B cell (primary cell): ENCODE measurements at regions not wholly inside any gene's neighbourhood (a gene's known extent, or its start where the extent isn't known, plus 50 kb on each side); places are given as distances from the start of the nearest gene placed in this dataset.

Experiments
- ATAC-seq: fragments of 200-7000 bp; cut with Tn5 transposase; one replicate; pipeline ENCODE4 v1.10.0; 2021; ENCODE audit warnings: low read depth, mild to moderate bottlenecking, moderate number of reproducible peaks, moderate library complexity
- CTCF ChIA-PET: fragments of 350-600 bp; sonication (Branson Sonifier 250); formaldehyde crosslinking; loops from one replicate; lab custom pipeline; 2021; ENCODE audit warnings: antibody characterized with exemption, inconsistent platforms; lab: Charles Lee
- POLR2A ChIA-PET: fragments of 350-600 bp; sonication (Branson Sonifier 250); formaldehyde crosslinking; loops from one replicate; lab custom pipeline; 2021; ENCODE audit warnings: antibody characterized with exemption; lab: Charles Lee
- DNase-seq: peaks from one replicate; pipeline ENCODE4 v3.0.0; 2013
- H2AFZ ChIP-seq: 2 replicates; pipeline ENCODE4 v1.6.1; 2012; ENCODE audit warnings: mild to moderate bottlenecking, low read depth, low read length; ENCODE audit not compliant: insufficient read depth, poor library complexity, severe bottlenecking
- H3K27ac ChIP-seq, 2 donors: 1 replicate in 1 of 2; 2 replicates in 1 of 2; pipeline ENCODE4 v1.5.1; 2012 to 2013; ENCODE audit warnings: low read length in 2 of 2, mild to moderate bottlenecking in 2 of 2, moderate library complexity in 1 of 2
- H3K27me3 ChIP-seq, 4 experiments: fragments of 200-600 bp in 1 of 4; sonication (generic) in 1 of 4; replicated peaks in 1 of 4; 1 replicate in 2 of 4; 2 replicates in 2 of 4; pipeline versions ENCODE4 v1.6.1 to v1.7.0; 2013 to 2016; ENCODE audit warnings: low read length in 3 of 4, mild to moderate bottlenecking in 2 of 4, mixed read lengths in 1 of 4, moderate library complexity in 1 of 4; ENCODE audit not compliant: insufficient read depth in 4 of 4, control insufficient read depth in 3 of 4; ENCODE audit errors: control extremely low read depth in 1 of 4
- H3K36me3 ChIP-seq, 2 experiments: replicated peaks in 1 of 2; 1 replicate in 1 of 2; 2 replicates in 1 of 2; pipeline versions ENCODE4 v1.6.1 to v1.7.1; 2013; ENCODE audit warnings: low read length in 1 of 2; ENCODE audit not compliant: insufficient read depth in 2 of 2, control insufficient read depth in 1 of 2; ENCODE audit errors: control extremely low read depth in 1 of 2, extremely low read depth in 1 of 2
- H3K4me1 ChIP-seq, 2 donors: fragments of 200-600 bp in 1 of 2; sonication (generic) in 1 of 2; 1 replicate in 1 of 2; 2 replicates in 1 of 2; pipeline versions ENCODE4 v1.5.1 to v1.6.1; 2013 to 2017; ENCODE audit warnings: low read length in 2 of 2; ENCODE audit not compliant: control insufficient read depth in 2 of 2, insufficient read depth in 2 of 2
- H3K4me2 ChIP-seq: replicated peaks from 2 replicates; pipeline ENCODE3; 2012; ENCODE audit warnings: mild to moderate bottlenecking, low read depth, low read length; ENCODE audit not compliant: poor library complexity, severe bottlenecking
- H3K4me3 ChIP-seq, 5 experiments: fragments of 200-600 bp in 1 of 5; sonication (generic) in 1 of 5; 1 replicate in 3 of 5; 2 replicates in 2 of 5; pipeline versions ENCODE4 v1.5.1 to v1.7.0; 2011 to 2016; ENCODE audit warnings: low read length in 4 of 5, mild to moderate bottlenecking in 4 of 5, low read depth in 2 of 5, control low read depth in 1 of 5, moderate library complexity in 1 of 5; ENCODE audit not compliant: insufficient read depth in 1 of 5; ENCODE audit errors: control extremely low read depth in 1 of 5, extremely low read depth in 1 of 5
- H3K79me2 ChIP-seq: fragments of 200-600 bp; sonication (generic); one replicate; pipeline ENCODE4 v1.6.0; 2016; ENCODE audit warnings: low read length; ENCODE audit not compliant: control insufficient read depth, insufficient read depth
- H3K9ac ChIP-seq: fragments of 200-600 bp; sonication (generic); 2 replicates; pipeline ENCODE4 v1.6.1; 2017; ENCODE audit warnings: mild to moderate bottlenecking, low read length, moderate library complexity
- H3K9me3 ChIP-seq, 3 donors: one replicate each; pipeline versions ENCODE4 v1.6.1 to v1.7.1; 2013; ENCODE audit warnings: low read length in 2 of 3; ENCODE audit not compliant: control insufficient read depth in 2 of 3, insufficient read depth in 1 of 3; ENCODE audit errors: control extremely low read depth in 1 of 3
- H4K20me1 ChIP-seq: 2 replicates; pipeline ENCODE4 v1.6.0; 2012; ENCODE audit warnings: mild to moderate bottlenecking, low read length; ENCODE audit not compliant: insufficient read depth, control insufficient read depth, poor library complexity, severe bottlenecking
- H3K27ac Mint-ChIP-seq: one replicate; pipeline ENCODE4 v1.8.0; 2021; ENCODE audit warnings: mixed read lengths
- H3K27me3 Mint-ChIP-seq: one replicate; pipeline ENCODE4 v1.8.0; 2021; ENCODE audit warnings: mixed read lengths
- H3K4me1 Mint-ChIP-seq: one replicate; pipeline ENCODE4 v1.8.0; 2021; ENCODE audit warnings: mixed read lengths
- H3K4me3 Mint-ChIP-seq: one replicate; pipeline ENCODE4 v1.8.0; 2021; ENCODE audit warnings: mixed read lengths
- H3K9me3 Mint-ChIP-seq: one replicate; pipeline ENCODE4 v1.8.0; 2022; ENCODE audit warnings: mixed read lengths; ENCODE audit not compliant: insufficient read depth
- EZH2 ChIP-seq: IDR thresholded peaks from 2 replicates; pipeline ENCODE4 v1.6.1; 2012; ENCODE audit warnings: borderline replicate concordance, low read depth, mild to moderate bottlenecking, moderate library complexity, low read length; ENCODE audit not compliant: insufficient read depth, poor library complexity, severe bottlenecking
- WGBS: methylation state at CpG from one replicate; pipeline ENCODE4 v1.1.5; 2013; ENCODE audit warnings: missing lambda C conversion rate; ENCODE audit not compliant: insufficient coverage; 5-methylcytosine and 5-hydroxymethylcytosine counted together
- intact Hi-C: fragments of 100-400 bp; cut with micrococcal nuclease; formaldehyde crosslinking; loops from one replicate; pipeline ENCODE4 v1.10.0; 2022
- TF ChIP-seq, protein P1 (sequence below): fragments of 200-600 bp; IDR thresholded peaks from one replicate; pipeline ENCODE4 v1.8.0; 2022; ENCODE audit warnings: antibody characterized with exemption, mild to moderate bottlenecking

DNA sequence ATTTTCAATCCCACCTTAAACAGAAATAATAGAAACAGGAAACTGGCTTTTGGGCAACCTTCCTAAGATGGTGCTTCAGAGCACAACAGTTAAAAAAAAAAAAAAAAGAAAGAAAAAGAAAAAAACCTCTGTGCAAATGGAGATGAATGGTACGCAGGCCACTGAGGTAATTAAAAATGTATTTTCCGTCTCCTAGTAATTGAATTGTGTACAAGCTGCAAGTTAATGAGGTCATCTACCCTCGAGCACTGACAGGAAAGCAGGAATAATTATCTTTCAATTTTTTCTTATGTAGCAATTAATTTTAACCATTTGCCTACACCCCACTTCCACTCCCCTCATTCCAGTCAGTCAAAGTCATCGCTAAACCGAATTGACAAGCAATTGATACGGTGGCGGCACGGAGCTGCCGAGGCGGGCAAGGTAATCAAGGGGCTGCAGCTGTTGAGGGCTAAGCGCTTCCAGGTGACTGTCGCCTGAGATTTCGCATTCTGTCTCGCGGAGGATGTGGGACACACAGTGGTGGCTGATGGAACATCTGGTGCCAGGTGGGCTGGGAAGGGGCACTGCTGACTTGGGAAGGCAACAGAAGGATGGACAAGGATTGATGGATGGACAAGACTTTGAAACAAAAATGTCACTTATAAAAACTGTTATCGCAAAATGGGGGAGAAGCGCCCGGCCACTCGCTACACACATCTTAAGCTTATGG, 109.4 kb downstream of the RCN1 start:
- ATAC-seq (no peak), DNase-seq (no peak)
- ChIA-PET CTCF (no interaction called here), POLR2A (no interaction called here)
- Mint-ChIP-seq H3K9me3 (no peaks in the 10 kb centered on the region), H3K27me3 (peaks cover 9% of the 10 kb centered on the region), H3K27ac (no peak overlapping the region), H3K4me1 (no peaks in the 10 kb centered on the region), H3K4me3 (no peak overlapping the region)
- Histone ChIP-seq H4K20me1 (no peaks in the 10 kb centered on the region), H3K9me3 (no peaks in the 10 kb centered on the region), H3K4me1 (no peaks in the 10 kb centered on the region), H3K27me3 (no peaks in the 10 kb centered on the region), H3K36me3 (no peaks in the 10 kb centered on the region), H3K79me2 (no peaks in the 10 kb centered on the region), H3K4me2 (no peak overlapping the region), H3K27ac (no peak overlapping the region), H3K9ac (no peak overlapping the region), H2AFZ (no peak overlapping the region), H3K4me3 (no peak overlapping the region)
- intact Hi-C loops: no loop called here
- no peak for TF ChIP-seq EZH2
- 94% methylated on average over 11 of the region's 19 CpGs for WGBS

DNA sequence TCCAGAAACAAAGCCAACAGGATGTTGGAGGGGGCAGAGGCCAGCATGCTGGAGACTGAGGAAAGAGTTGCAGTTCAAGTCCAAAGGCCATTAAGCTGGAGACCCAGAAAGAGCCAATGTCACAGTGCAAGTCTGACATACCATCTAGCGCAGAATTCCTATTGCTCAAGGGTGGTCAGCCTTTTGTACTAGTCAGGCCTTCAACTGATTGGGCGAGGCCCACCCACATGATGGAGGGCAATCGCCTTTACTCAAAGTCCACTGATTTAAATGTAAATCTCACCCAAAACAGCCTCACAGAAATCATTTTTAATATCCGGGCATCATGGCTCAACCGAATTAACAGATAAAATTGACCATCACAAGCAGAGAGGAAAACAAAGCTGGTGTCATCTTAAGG, 113.9 kb downstream of the RCN1 start:
- H3K9ac ChIP-seq: no peak overlapping the region
- no peaks in the 10 kb centered on the region for H3K79me2 ChIP-seq
- WGBS: 100% methylated on average over 3 of the region's 5 CpGs
- Mint-ChIP-seq H3K27ac (no peak overlapping the region), H3K27me3 (peaks cover 8% of the 10 kb centered on the region), H3K9me3 (no peaks in the 10 kb centered on the region), H3K4me1 (no peaks in the 10 kb centered on the region), H3K4me3 (no peak overlapping the region)
- POLR2A ChIA-PET: no interaction called here
- no peak overlapping the region for H3K4me2 ChIP-seq
- H3K27me3 ChIP-seq: no peaks in the 10 kb centered on the region
- no peak overlapping the region for H3K27ac ChIP-seq
- H4K20me1 ChIP-seq: no peaks in the 10 kb centered on the region
- intact Hi-C loops: no loop called here
- TF ChIP-seq EZH2: no peak
- TF ChIP-seq, protein P1, sequence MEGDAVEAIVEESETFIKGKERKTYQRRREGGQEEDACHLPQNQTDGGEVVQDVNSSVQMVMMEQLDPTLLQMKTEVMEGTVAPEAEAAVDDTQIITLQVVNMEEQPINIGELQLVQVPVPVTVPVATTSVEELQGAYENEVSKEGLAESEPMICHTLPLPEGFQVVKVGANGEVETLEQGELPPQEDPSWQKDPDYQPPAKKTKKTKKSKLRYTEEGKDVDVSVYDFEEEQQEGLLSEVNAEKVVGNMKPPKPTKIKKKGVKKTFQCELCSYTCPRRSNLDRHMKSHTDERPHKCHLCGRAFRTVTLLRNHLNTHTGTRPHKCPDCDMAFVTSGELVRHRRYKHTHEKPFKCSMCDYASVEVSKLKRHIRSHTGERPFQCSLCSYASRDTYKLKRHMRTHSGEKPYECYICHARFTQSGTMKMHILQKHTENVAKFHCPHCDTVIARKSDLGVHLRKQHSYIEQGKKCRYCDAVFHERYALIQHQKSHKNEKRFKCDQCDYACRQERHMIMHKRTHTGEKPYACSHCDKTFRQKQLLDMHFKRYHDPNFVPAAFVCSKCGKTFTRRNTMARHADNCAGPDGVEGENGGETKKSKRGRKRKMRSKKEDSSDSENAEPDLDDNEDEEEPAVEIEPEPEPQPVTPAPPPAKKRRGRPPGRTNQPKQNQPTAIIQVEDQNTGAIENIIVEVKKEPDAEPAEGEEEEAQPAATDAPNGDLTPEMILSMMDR: no peak
- no peak overlapping the region for H3K4me3 ChIP-seq
- H2AFZ ChIP-seq: no peak overlapping the region
- H3K9me3 ChIP-seq: no peaks in the 10 kb centered on the region
- CTCF ChIA-PET: no interaction called here
- ATAC-seq: no peak
- H3K4me1 ChIP-seq: no peaks in the 10 kb centered on the region
- DNase-seq: no peak
- H3K36me3 ChIP-seq: no peaks in the 10 kb centered on the region
